HepG2 (cell line): ENCODE measurements at regions not wholly inside any gene's neighbourhood (a gene's known extent, or its start where the extent isn't known, plus 50 kb on each side); places are given as distances from the start of the nearest gene placed in this dataset.

Source experiments
- ATAC-seq: fragments of 200-7000 bp; cut with Tn5 transposase; 3 replicates; pipeline ENCODE4 v1.9.1; 2020; ENCODE audit warnings: mild to moderate bottlenecking, moderate library complexity
- BruUV-seq: library from RNA; stranded (reverse); fragments of 400-500 nt; replicated peaks from 2 replicates; lab custom pipeline; 2021; lab: Mats Ljungman, UMichigan
- CTCF ChIA-PET: fragments of 300-600 bp; formaldehyde crosslinking; extraction: SDS; loops from one replicate; lab custom pipeline; 2021; ENCODE audit warnings: low total read pairs, inconsistent platforms, low intra/inter-chr PET ratio; lab: Yijun Ruan, JAX
- POLR2A ChIA-PET: fragments of 350-600 bp; sonication (Branson Sonifier 250); formaldehyde crosslinking; loops from one replicate; lab custom pipeline; 2020; ENCODE audit warnings: antibody characterized with exemption, inconsistent platforms; lab: Yijun Ruan, JAX
- DNase-seq: peaks from one replicate; pipeline ENCODE4 v3.0.0-alpha.2; 2015; ENCODE audit warnings: low spot score
- FAIRE-seq: peaks from 3 replicates; lab custom pipeline; 2011; peaks lifted over from hg19 to GRCh38; lab: Jason Lieb, UNC
- H2AFZ ChIP-seq: one replicate; pipeline ENCODE4 v1.6.1; 2011; ENCODE audit warnings: low read length, inconsistent platforms
- H3K27ac ChIP-seq: fragments of 300-600 bp; 3 replicates; pipeline ENCODE4 v1.8.0; 2011; ENCODE audit warnings: mixed run types, mild to moderate bottlenecking, mixed read lengths, low read length, inconsistent platforms; ENCODE audit not compliant: insufficient read depth; ENCODE audit errors: extremely low read length
- H3K27me3 ChIP-seq, 2 experiments: fragments of 200-600 bp in 1 of 2; 2 replicates in 1 of 2; 3 replicates in 1 of 2; pipeline versions ENCODE4 v1.6.0 to v1.8.0; 2011; ENCODE audit warnings: low read length in 2 of 2, mild to moderate bottlenecking in 2 of 2, moderate library complexity in 2 of 2, inconsistent platforms in 1 of 2; ENCODE audit not compliant: insufficient read depth in 2 of 2, control insufficient read depth in 1 of 2
- H3K36me3 ChIP-seq, 2 experiments: fragments of 200-600 bp in 1 of 2; replicated peaks in 1 of 2; 2 replicates in 1 of 2; 3 replicates in 1 of 2; pipeline versions ENCODE4 v1.5.1 to v1.8.0; 2011; ENCODE audit warnings: low read length in 2 of 2, inconsistent platforms in 1 of 2; ENCODE audit not compliant: insufficient read depth in 2 of 2, control insufficient read depth in 1 of 2
- H3K4me1 ChIP-seq: 2 replicates; pipeline ENCODE4 v1.5.1; 2012; ENCODE audit warnings: low read length, inconsistent platforms; ENCODE audit not compliant: insufficient read depth
- H3K4me2 ChIP-seq: 2 replicates; pipeline ENCODE4 v1.6.0; 2011; ENCODE audit warnings: low read depth, low read length, inconsistent platforms
- H3K4me3 ChIP-seq, 3 experiments: fragments of 200-600 bp in 1 of 3; sonication (generic), shearing (Covaris generic) in 1 of 3; replicated peaks in 1 of 3; 2 replicates each; pipeline ENCODE4 v1.5.1; 2011 to 2016; ENCODE audit warnings: low read length in 3 of 3, inconsistent platforms in 2 of 3, low read depth in 2 of 3, mild to moderate bottlenecking in 2 of 3, control low read depth in 1 of 3, mixed read lengths in 1 of 3; ENCODE audit not compliant: insufficient read depth in 1 of 3
- H3K79me2 ChIP-seq: one replicate; pipeline ENCODE4 v1.6.1; 2011; ENCODE audit warnings: low read length, inconsistent platforms; ENCODE audit not compliant: insufficient read depth
- H3K9ac ChIP-seq: 2 replicates; pipeline ENCODE4 v1.6.0; 2011; ENCODE audit warnings: mild to moderate bottlenecking, low read depth, low read length, inconsistent platforms; ENCODE audit not compliant: insufficient read depth
- H3K9me3 ChIP-seq: 2 replicates; pipeline ENCODE4 v1.5.1; 2012; ENCODE audit warnings: mild to moderate bottlenecking, low read length
- H4K20me1 ChIP-seq: 2 replicates; pipeline ENCODE4 v1.6.0; 2011; ENCODE audit warnings: inconsistent platforms, mild to moderate bottlenecking, low read length, moderate library complexity; ENCODE audit not compliant: insufficient read depth
- BCL6 ChIP-seq: IDR thresholded peaks from 2 replicates; pipeline ENCODE4 v1.6.1; 2016; ENCODE audit warnings: missing genetic modification reagents, missing compliant biosample characterization
- CC2D1A ChIP-seq: sonication (generic); formaldehyde crosslinking; IDR thresholded peaks from 2 replicates; pipeline ENCODE4 v1.8.1; 2023; ENCODE audit warnings: mild to moderate bottlenecking, missing genetic modification reagents
- CREBL2 ChIP-seq: sonication (generic); formaldehyde crosslinking; IDR thresholded peaks from 2 replicates; pipeline ENCODE4 v1.8.1; 2023; ENCODE audit warnings: missing genetic modification reagents, mild to moderate bottlenecking, borderline replicate concordance
- ELK4 ChIP-seq: sonication (generic); formaldehyde crosslinking; IDR thresholded peaks from 2 replicates; pipeline ENCODE4 v1.9.0; 2021; ENCODE audit warnings: missing genetic modification reagents, borderline replicate concordance
- JDP2 ChIP-seq: sonication (generic); formaldehyde crosslinking; IDR thresholded peaks from 2 replicates; pipeline ENCODE4 v1.8.1; 2022; ENCODE audit warnings: missing genetic modification reagents, borderline replicate concordance
- MAX ChIP-seq: IDR thresholded peaks from 2 replicates; pipeline ENCODE4 v1.6.1; 2012; ENCODE audit warnings: inconsistent platforms
- MEIS1 ChIP-seq: sonication (generic); formaldehyde crosslinking; IDR thresholded peaks from 2 replicates; pipeline ENCODE4 v1.9.0; 2021; ENCODE audit warnings: mild to moderate bottlenecking, missing genetic modification reagents, moderate library complexity, borderline replicate concordance
- MNT ChIP-seq: fragments of 450-650 bp; IDR thresholded peaks from 2 replicates; pipeline ENCODE4 v1.6.1; 2016
- MTA3 ChIP-seq: sonication (generic); formaldehyde crosslinking; IDR thresholded peaks from 2 replicates; pipeline ENCODE4 v1.4.0; 2020; ENCODE audit warnings: missing genetic modification reagents
- MXI1 ChIP-seq: IDR thresholded peaks from 3 replicates; pipeline ENCODE4 v1.6.1; 2012; ENCODE audit warnings: low read depth, low read length, inconsistent platforms, borderline replicate concordance
- NFKB2 ChIP-seq: sonication (generic); formaldehyde crosslinking; IDR thresholded peaks from 2 replicates; pipeline ENCODE4 v1.4.0; 2020; ENCODE audit warnings: missing genetic modification reagents, borderline replicate concordance
- ZMYM4 ChIP-seq: sonication (generic); formaldehyde crosslinking; IDR thresholded peaks from 2 replicates; pipeline ENCODE4 v1.8.1; 2023; ENCODE audit warnings: mild to moderate bottlenecking, missing genetic modification reagents
- ZNF329 ChIP-seq: sonication (generic); formaldehyde crosslinking; IDR thresholded peaks from 2 replicates; pipeline ENCODE4 v1.9.0; 2021; ENCODE audit warnings: low read depth, mild to moderate bottlenecking, missing genetic modification reagents
- ZNF546 ChIP-seq: sonication (generic); formaldehyde crosslinking; conservative IDR thresholded peaks from 2 replicates; pipeline ENCODE4 v1.8.1; 2023; ENCODE audit warnings: mild to moderate bottlenecking, missing genetic modification reagents
- ZSCAN20 ChIP-seq: sonication (generic); formaldehyde crosslinking; IDR thresholded peaks from 2 replicates; pipeline ENCODE4 v1.4.0; 2020; ENCODE audit warnings: missing genetic modification reagents, mild to moderate bottlenecking, borderline replicate concordance
- WGBS: methylation state at CpG from one replicate; pipeline ENCODE4 v1.1.6; 2017; ENCODE audit warnings: low lambda C conversion rate; 5-methylcytosine and 5-hydroxymethylcytosine counted together
- in situ Hi-C: cut with HindIII; loops from 2 replicates; pipeline ENCODE4 v1.10.0; 2017; ENCODE audit warnings: low pct_unique_long_range_greater_than_20kb; ENCODE audit not compliant: extremely low pct_ligation_motif_present
- intact Hi-C: fragments of 100-400 bp; cut with micrococcal nuclease; formaldehyde crosslinking; loops from one replicate; pipeline ENCODE4 v1.10.0; 2022; ENCODE audit not compliant: unreplicated experiment

GRCh38 chr17:13418891-13419290 is 182.8 kb downstream of the HS3ST3A1 start:
- no TSS peak for BruUV-seq
- DNase-seq (no peak), ATAC-seq (no peak), FAIRE-seq (no peak)
- no peaks in the 10 kb centered on the region for H4K20me1 ChIP-seq
- in situ Hi-C loops, result no loop called here
- peaks cover 73% of the 10 kb centered on the region for H3K4me1 ChIP-seq
- no peak overlapping the region for H3K27ac ChIP-seq
- H3K79me2 ChIP-seq, result no peaks in the 10 kb centered on the region
- ChIA-PET CTCF (no interaction called here), POLR2A (no interaction called here)
- no peak overlapping the region for H3K4me2 ChIP-seq
- no peak for TF ChIP-seq CC2D1A (CRISPR knock-in tag)
- TF ChIP-seq MXI1, result no peak
- TF ChIP-seq ZNF329 (CRISPR knock-in tag), result no peak
- TF ChIP-seq MEIS1 (CRISPR knock-in tag), result no peak
- TF ChIP-seq JDP2 (CRISPR knock-in tag), result no peak
- no peak for TF ChIP-seq ELK4 (CRISPR knock-in tag)
- no peak for TF ChIP-seq MNT
- no peak for TF ChIP-seq CREBL2
- no peak for TF ChIP-seq ZMYM4 (CRISPR knock-in tag)
- TF ChIP-seq ZSCAN20 (CRISPR knock-in tag), result no peak
- TF ChIP-seq MAX, result no peak
- TF ChIP-seq ZNF546 (CRISPR knock-in tag), result no peak
- no peak for TF ChIP-seq NFKB2 (CRISPR knock-in tag)
- TF ChIP-seq BCL6, result no peak
- no peak for TF ChIP-seq MTA3 (CRISPR knock-in tag)
- no peaks in the 10 kb centered on the region for H3K9me3 ChIP-seq
- WGBS, result 63% methylated on average over 2 of the region's 2 CpGs
- H3K9ac ChIP-seq, result no peak overlapping the region
- intact Hi-C loops, result loop anchor here (10.0 kb wide), 1 partner anchor 176 kb away; no protein-coding TSS in a partner anchor
- no peaks in the 10 kb centered on the region for H3K27me3 ChIP-seq
- H3K4me3 ChIP-seq, result no peak overlapping the region
- H2AFZ ChIP-seq, result no peak overlapping the region
- H3K36me3 ChIP-seq, result no peaks in the 10 kb centered on the region
